ENCODE measurements at regions not wholly inside any gene's neighbourhood (a gene's known extent, or its start where the extent isn't known, plus 50 kb on each side); places are given as distances from the start of the nearest gene placed in this dataset.

DNA sequence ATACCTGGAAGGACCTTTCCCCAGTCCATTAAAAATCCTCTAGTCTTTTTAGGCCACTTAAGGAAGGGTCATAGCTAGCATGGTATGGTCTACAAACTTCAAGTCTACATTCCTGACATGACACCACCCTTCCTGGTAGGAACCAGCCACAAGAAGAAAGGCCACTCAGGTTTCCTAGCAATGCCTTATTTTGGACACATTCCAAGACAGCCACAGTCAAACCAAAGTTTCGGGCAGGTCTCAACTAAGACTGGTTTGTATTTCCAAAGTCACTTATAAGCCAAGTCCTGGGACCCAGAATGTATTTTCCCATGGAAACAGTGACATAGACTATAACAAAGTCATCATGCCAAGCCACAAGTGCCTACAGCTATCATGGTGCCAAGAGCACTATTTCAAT lies 50.6 kb upstream of the SLC44A3 start:
- H3K27me3 Mint-ChIP-seq (ENCODE audit: low read depth in 2 of 2) = peaks cover 3 to 7% of the 10 kb centered on the region in 2 donors
- Histone ChIP-seq H3K4me3 (ENCODE audit: low read length) (no peak overlapping the region), H3K9me3 (ENCODE audit: control insufficient read depth, insufficient read depth, low read length) (no peaks in the 10 kb centered on the region), H3K27me3 (ENCODE audit: control insufficient read depth, insufficient read depth, low read length) (peaks cover 2% of the 10 kb centered on the region), H3K27ac (ENCODE audit: low read length) (no peak overlapping the region), H3K4me1 (ENCODE audit: control insufficient read depth, insufficient read depth, low read length) (no peaks in the 10 kb centered on the region), H3K36me3 (ENCODE audit: control insufficient read depth, insufficient read depth, low read length) (no peaks in the 10 kb centered on the region)
- H3K4me1 Mint-ChIP-seq = no peaks in the 10 kb centered on the region
- H3K4me3 Mint-ChIP-seq = no peak overlapping the region
- WGBS (ENCODE audit: insufficient coverage) = 0% methylated on average over 1 of the region's 1 CpG
- DNase-seq = no peak
- H3K36me3 Mint-ChIP-seq = no peaks in the 10 kb centered on the region
- TF ChIP-seq, protein P1, sequence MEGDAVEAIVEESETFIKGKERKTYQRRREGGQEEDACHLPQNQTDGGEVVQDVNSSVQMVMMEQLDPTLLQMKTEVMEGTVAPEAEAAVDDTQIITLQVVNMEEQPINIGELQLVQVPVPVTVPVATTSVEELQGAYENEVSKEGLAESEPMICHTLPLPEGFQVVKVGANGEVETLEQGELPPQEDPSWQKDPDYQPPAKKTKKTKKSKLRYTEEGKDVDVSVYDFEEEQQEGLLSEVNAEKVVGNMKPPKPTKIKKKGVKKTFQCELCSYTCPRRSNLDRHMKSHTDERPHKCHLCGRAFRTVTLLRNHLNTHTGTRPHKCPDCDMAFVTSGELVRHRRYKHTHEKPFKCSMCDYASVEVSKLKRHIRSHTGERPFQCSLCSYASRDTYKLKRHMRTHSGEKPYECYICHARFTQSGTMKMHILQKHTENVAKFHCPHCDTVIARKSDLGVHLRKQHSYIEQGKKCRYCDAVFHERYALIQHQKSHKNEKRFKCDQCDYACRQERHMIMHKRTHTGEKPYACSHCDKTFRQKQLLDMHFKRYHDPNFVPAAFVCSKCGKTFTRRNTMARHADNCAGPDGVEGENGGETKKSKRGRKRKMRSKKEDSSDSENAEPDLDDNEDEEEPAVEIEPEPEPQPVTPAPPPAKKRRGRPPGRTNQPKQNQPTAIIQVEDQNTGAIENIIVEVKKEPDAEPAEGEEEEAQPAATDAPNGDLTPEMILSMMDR (IDR thresholded peaks at IDR 0.05) = no peak
- no peak overlapping the region for H3K27ac Mint-ChIP-seq
- intact Hi-C loops (cut with micrococcal nuclease) = no loop called here
- peaks cover 0 to 3% of the 10 kb centered on the region in 2 donors for H3K9me3 Mint-ChIP-seq
- no peak for ATAC-seq

DNA sequence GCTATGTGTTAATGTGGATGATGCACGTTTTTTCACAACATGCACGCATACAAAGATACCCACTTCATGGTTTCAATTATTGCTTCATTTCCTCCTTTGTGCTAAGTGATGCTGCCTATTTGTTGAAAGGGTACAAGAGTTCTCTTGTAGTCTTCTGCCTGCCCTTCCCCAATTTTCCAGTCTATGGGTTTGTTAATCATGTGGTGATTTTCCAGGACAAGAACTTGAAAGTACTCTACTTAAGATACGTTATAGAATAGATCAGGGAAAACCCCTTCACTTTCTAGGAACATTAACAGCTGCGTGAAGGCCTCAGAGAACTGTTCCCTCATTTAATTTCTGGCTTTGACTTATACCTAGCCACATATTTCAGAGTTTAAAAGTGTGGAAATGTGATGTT lies 52.1 kb upstream of the SLC44A3 start:
- H3K27ac Mint-ChIP-seq = no peak overlapping the region
- WGBS (ENCODE audit: insufficient coverage) = 92% methylated on average over 2 of the region's 4 CpGs
- TF ChIP-seq, protein P1 (IDR thresholded peaks at IDR 0.05) = no peak
- DNase-seq = no peak
- no peak overlapping the region for H3K27ac ChIP-seq (ENCODE audit: low read length)
- H3K27me3 ChIP-seq (ENCODE audit: control insufficient read depth, insufficient read depth, low read length) = peaks cover 2% of the 10 kb centered on the region
- H3K9me3 Mint-ChIP-seq = peaks cover 0 to 4% of the 10 kb centered on the region in 2 donors
- intact Hi-C loops (cut with micrococcal nuclease) = no loop called here
- no peaks in the 10 kb centered on the region for H3K4me1 ChIP-seq (ENCODE audit: control insufficient read depth, insufficient read depth, low read length)
- no peak overlapping the region for H3K4me3 Mint-ChIP-seq
- no peak for ATAC-seq
- H3K36me3 ChIP-seq (ENCODE audit: control insufficient read depth, insufficient read depth, low read length) = no peaks in the 10 kb centered on the region
- H3K36me3 Mint-ChIP-seq = no peaks in the 10 kb centered on the region
- H3K4me1 Mint-ChIP-seq = no peaks in the 10 kb centered on the region
- H3K4me3 ChIP-seq (ENCODE audit: low read length) = no peak overlapping the region
- H3K27me3 Mint-ChIP-seq (ENCODE audit: low read depth in 2 of 2) = peaks cover 3 to 7% of the 10 kb centered on the region in 2 donors
- no peaks in the 10 kb centered on the region for H3K9me3 ChIP-seq (ENCODE audit: control insufficient read depth, insufficient read depth, low read length)

DNA sequence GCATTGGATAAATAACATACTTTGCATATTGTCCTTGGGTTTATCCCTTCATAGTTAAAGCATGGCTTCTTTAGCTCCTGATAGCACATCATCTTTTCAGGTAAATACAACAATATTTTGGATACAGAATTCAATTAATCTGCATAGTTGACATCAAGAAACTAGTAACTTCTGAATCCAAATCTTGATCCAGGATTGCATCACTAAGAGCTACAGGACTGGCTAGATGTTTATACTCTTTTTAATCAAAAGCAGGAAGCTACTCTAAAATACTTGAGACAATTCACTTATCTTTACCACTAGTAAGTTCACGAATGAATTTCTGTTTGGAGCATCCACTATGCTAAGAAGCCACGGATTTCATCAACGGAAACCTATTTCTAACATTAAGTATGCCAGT lies 54.2 kb upstream of the SLC44A3 start:
- H3K36me3 Mint-ChIP-seq = no peaks in the 10 kb centered on the region
- DNase-seq (no peak), ATAC-seq (no peak)
- WGBS (ENCODE audit: insufficient coverage) = 81% methylated on average over 3 of the region's 3 CpGs
- no peak overlapping the region for H3K4me3 Mint-ChIP-seq
- no peak overlapping the region for H3K27ac ChIP-seq (ENCODE audit: low read length)
- H3K9me3 Mint-ChIP-seq = peaks cover 0 to 4% of the 10 kb centered on the region in 2 donors
- H3K4me3 ChIP-seq (ENCODE audit: low read length) = no peak overlapping the region
- no peaks in the 10 kb centered on the region for H3K36me3 ChIP-seq (ENCODE audit: control insufficient read depth, insufficient read depth, low read length)
- H3K27me3 ChIP-seq (ENCODE audit: control insufficient read depth, insufficient read depth, low read length) = peaks cover 2% of the 10 kb centered on the region
- no peaks in the 10 kb centered on the region for H3K4me1 ChIP-seq (ENCODE audit: control insufficient read depth, insufficient read depth, low read length)
- intact Hi-C loops (cut with micrococcal nuclease) = no loop called here
- H3K27me3 Mint-ChIP-seq (ENCODE audit: low read depth in 2 of 2) = peaks cover 13% of the 10 kb centered on the region in 2 donors
- no peak overlapping the region for H3K27ac Mint-ChIP-seq
- H3K9me3 ChIP-seq (ENCODE audit: control insufficient read depth, insufficient read depth, low read length) = no peaks in the 10 kb centered on the region
- TF ChIP-seq, protein P1 (IDR thresholded peaks at IDR 0.05) = no peak
- no peaks in the 10 kb centered on the region for H3K4me1 Mint-ChIP-seq

DNA sequence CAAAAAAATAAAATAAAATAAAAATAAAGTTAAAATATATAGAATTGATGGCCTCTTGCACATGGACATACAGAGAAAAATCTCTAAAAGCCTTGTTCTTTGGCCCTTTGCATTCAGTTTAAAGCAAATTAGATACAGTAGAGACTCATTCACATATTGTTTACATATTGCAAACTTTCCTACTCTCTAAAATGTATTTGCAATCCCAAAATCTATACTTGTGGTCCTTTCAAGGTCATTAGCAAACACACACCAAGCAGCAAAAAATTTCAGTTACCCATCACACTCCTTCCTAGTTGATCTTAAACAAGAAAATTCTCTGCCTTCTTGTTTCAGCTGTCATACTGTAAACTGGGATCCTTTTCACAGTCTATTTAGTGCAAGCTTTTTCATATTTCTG lies 61.0 kb upstream of the SLC44A3 start:
- Histone ChIP-seq H3K9me3 (ENCODE audit: control insufficient read depth, insufficient read depth, low read length) (no peaks in the 10 kb centered on the region), H3K36me3 (ENCODE audit: control insufficient read depth, insufficient read depth, low read length) (no peaks in the 10 kb centered on the region), H3K27ac (ENCODE audit: low read length) (no peak overlapping the region), H3K4me3 (ENCODE audit: low read length) (no peak overlapping the region), H3K27me3 (ENCODE audit: control insufficient read depth, insufficient read depth, low read length) (peaks cover 3% of the 10 kb centered on the region), H3K4me1 (ENCODE audit: control insufficient read depth, insufficient read depth, low read length) (no peaks in the 10 kb centered on the region)
- Mint-ChIP-seq H3K36me3 (no peaks in the 10 kb centered on the region), H3K9me3 (no peaks in the 10 kb centered on the region), H3K27ac (no peak overlapping the region), H3K27me3 (ENCODE audit: low read depth in 2 of 2) (peaks cover 17 to 22% of the 10 kb centered on the region in 2 donors), H3K4me1 (no peaks in the 10 kb centered on the region), H3K4me3 (no peak overlapping the region)
- DNase-seq (no peak), ATAC-seq (no peak)
- intact Hi-C loops (cut with micrococcal nuclease) = no loop called here
- TF ChIP-seq, protein P1 (IDR thresholded peaks at IDR 0.05) = no peak
